Breast epithelium (tissue), 3 donors: ENCODE measurements at regions not wholly inside any gene's neighbourhood (a gene's known extent, or its start where the extent isn't known, plus 50 kb on each side); places are given as distances from the start of the nearest gene placed in this dataset.

Experiments
- CTCF ChIP-seq, 3 donors: fragments of 450-650 bp; IDR thresholded peaks; one replicate each; pipeline ENCODE4 v1.5.1; 2016 to 2017; ENCODE audit warnings: antibody characterized with exemption in 3 of 3, mild to moderate bottlenecking in 3 of 3, moderate library complexity in 3 of 3
- POLR2A ChIP-seq: fragments of 450-650 bp; IDR thresholded peaks from one replicate; pipeline ENCODE4 v1.6.1; 2016; ENCODE audit warnings: antibody characterized with exemption, mild to moderate bottlenecking, moderate library complexity
- POLR2AphosphoS5 ChIP-seq, 3 donors: sonication (generic); formaldehyde crosslinking; IDR thresholded peaks; one replicate each; pipeline ENCODE4 v1.6.1; 2017; ENCODE audit warnings: antibody characterized with exemption in 3 of 3

GRCh38 chr15:31453558-31454318 lies 127.1 kb downstream of the KLF13 start:
- TF ChIP-seq CTCF (IDR thresholded peaks at IDR 0.05) (no peak), POLR2A (no peak), POLR2AphosphoS5 (IDR thresholded peaks at IDR 0.05) (no peak)
